Heart right ventricle (tissue), 16 donors: ENCODE measurements at regions not wholly inside any gene's neighbourhood (a gene's known extent, or its start where the extent isn't known, plus 50 kb on each side); places are given as distances from the start of the nearest gene placed in this dataset.

ENCODE experiments used
- ATAC-seq, 8 donors: fragments of 200-7000 bp; cut with Tn5 transposase; one replicate each; pipeline ENCODE4 v1.9.1; 2020; ENCODE audit warnings: mild to moderate bottlenecking in 8 of 8, moderate library complexity in 8 of 8, moderate number of reproducible peaks in 1 of 8
- DNase-seq, 2 donors: peaks; one replicate each; pipeline ENCODE4 v3.0.0-alpha.2; 2020
- H3K27ac ChIP-seq, 10 donors: fragments of 200-600 bp; sonication (generic) in 2 of 10; one replicate each; pipeline versions ENCODE4 v1.5.0 to v1.8.0; 2020 to 2022; ENCODE audit warnings: mild to moderate bottlenecking in 3 of 10
- H3K27me3 ChIP-seq, 7 donors: fragments of 200-600 bp; one replicate each; pipeline ENCODE4 v1.8.0; 2021 to 2022; ENCODE audit warnings: mild to moderate bottlenecking in 2 of 7
- H3K36me3 ChIP-seq, 9 donors: fragments of 200-600 bp; sonication (generic) in 1 of 9; one replicate each; pipeline versions ENCODE4 v1.5.0 to v1.8.0; 2020 to 2022; ENCODE audit warnings: mild to moderate bottlenecking in 2 of 9
- H3K4me1 ChIP-seq, 9 donors: fragments of 200-600 bp; sonication (generic) in 1 of 9; one replicate each; pipeline versions ENCODE4 v1.5.0 to v1.8.0; 2020 to 2022; ENCODE audit warnings: mild to moderate bottlenecking in 4 of 9
- H3K4me3 ChIP-seq, 10 donors: fragments of 200-600 bp; sonication (generic) in 2 of 10; one replicate each; pipeline versions ENCODE4 v1.5.0 to v1.8.0; 2020 to 2022; ENCODE audit warnings: mild to moderate bottlenecking in 7 of 10, moderate library complexity in 2 of 10
- H3K9me3 ChIP-seq, 11 donors: fragments of 200-600 bp in 10 of 11; sonication (generic) in 2 of 11; one replicate each; pipeline versions ENCODE4 v1.5.0 to v1.8.0; 2013 to 2022; ENCODE audit warnings: mild to moderate bottlenecking in 2 of 11, control low read depth in 1 of 11, moderate library complexity in 1 of 11
- WGBS, 2 donors: extraction: QIAGEN DNeasy Blood & Tissue Kit; methylation state at CpG; one replicate each; pipeline ENCODE4 v1.1.7; 2013; ENCODE audit warnings: inconsistent platforms in 1 of 2; 5-methylcytosine and 5-hydroxymethylcytosine counted together
- intact Hi-C, 10 donors: fragments of 100-400 bp; cut with DNase I; formaldehyde crosslinking; loops; one replicate each; pipeline versions ENCODE4 v1.11.1 to v1.14.2; 2022
- TF ChIP-seq, protein P1 (sequence below), 9 donors: fragments of 200-600 bp; sonication (generic) in 2 of 9; IDR thresholded peaks; one replicate each; pipeline versions ENCODE4 v1.5.0 to v1.8.0; 2021 to 2022; ENCODE audit warnings: antibody characterized with exemption in 9 of 9, mild to moderate bottlenecking in 5 of 9, moderate library complexity in 1 of 9
- donor health status: Arrhythmogenic right ventricular cardiomyopathy.
- donor health status: ischemic (EF 13 %, LVEDD 7.1; RV severe dilation, severe dysfunction).
- donor health status: healthy with polysubstance abuse.
- donor health status: DM: no; HTN: yes; CAD: no.
- donor health status: DM: no; HTN: no; CAD: no.
- donor health status: ischemic (EF 25% LVEDD 6.9; RV normal size, moderate dysfunction).
- donor health status: ischemic (EF 25% LVEDD 5.7; RV mildly dilated, moderate dysfunction).
- donor health status: healthy.
- donor health status: DM: yes; HTN: yes; CAD: no.
- donor health status: Ischemic cardiomyopathy.
- donor health status: ischemic (EF 35%, LVEDD 5.7; RV mildly dilated, moderate dysfunction).
- donor health status: nonischemic (EF 11% LVEDD 7.7; RV severe dilation, severe dysfunction).
- donor health status: DM: yes; HTN: yes; CAD: no.
- donor health status: PGD.
- donor health status: ischemic (EF 29% LVEDD 5.4; RV normal size, mild dysfunction).
- donor health status: nonischemic (EF 23%, LVEDD 6.1; RV moderate dilation, normal function).

DNA sequence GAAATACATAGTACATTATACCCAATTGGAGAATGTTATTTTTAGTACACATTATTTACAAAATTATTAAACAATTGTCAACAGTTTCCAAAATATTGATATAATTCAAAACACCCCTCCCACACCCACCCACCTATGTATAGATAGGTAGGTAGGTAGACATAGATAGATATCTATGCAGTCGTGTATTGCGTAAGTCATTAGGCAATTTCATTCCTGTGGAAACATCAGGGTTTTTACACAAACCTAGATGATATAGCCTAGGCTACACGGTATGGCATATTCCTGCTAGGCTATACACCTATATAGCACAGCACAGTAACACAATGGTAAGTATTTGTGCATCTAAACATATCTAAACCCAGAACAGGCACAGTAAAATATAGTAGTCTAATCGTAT is 377.3 kb downstream of the ANXA1 start:
- H3K27ac ChIP-seq: no peak overlapping the region
- no peak for DNase-seq
- no peaks in the 10 kb centered on the region for H3K27me3 ChIP-seq
- intact Hi-C loops: no loop called here
- H3K4me3 ChIP-seq: no peak overlapping the region
- no peaks in the 10 kb centered on the region for H3K4me1 ChIP-seq
- peaks cover 0 to 9% (median 0%) of the 10 kb centered on the region in 11 donors for H3K9me3 ChIP-seq
- WGBS, 2 donors: 83 to 91% methylated on average over 4 of the region's 4 CpGs
- no peaks in the 10 kb centered on the region for H3K36me3 ChIP-seq
- no peak for ATAC-seq
- TF ChIP-seq, protein P1, sequence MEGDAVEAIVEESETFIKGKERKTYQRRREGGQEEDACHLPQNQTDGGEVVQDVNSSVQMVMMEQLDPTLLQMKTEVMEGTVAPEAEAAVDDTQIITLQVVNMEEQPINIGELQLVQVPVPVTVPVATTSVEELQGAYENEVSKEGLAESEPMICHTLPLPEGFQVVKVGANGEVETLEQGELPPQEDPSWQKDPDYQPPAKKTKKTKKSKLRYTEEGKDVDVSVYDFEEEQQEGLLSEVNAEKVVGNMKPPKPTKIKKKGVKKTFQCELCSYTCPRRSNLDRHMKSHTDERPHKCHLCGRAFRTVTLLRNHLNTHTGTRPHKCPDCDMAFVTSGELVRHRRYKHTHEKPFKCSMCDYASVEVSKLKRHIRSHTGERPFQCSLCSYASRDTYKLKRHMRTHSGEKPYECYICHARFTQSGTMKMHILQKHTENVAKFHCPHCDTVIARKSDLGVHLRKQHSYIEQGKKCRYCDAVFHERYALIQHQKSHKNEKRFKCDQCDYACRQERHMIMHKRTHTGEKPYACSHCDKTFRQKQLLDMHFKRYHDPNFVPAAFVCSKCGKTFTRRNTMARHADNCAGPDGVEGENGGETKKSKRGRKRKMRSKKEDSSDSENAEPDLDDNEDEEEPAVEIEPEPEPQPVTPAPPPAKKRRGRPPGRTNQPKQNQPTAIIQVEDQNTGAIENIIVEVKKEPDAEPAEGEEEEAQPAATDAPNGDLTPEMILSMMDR (IDR thresholded peaks at IDR 0.05): no peak

DNA sequence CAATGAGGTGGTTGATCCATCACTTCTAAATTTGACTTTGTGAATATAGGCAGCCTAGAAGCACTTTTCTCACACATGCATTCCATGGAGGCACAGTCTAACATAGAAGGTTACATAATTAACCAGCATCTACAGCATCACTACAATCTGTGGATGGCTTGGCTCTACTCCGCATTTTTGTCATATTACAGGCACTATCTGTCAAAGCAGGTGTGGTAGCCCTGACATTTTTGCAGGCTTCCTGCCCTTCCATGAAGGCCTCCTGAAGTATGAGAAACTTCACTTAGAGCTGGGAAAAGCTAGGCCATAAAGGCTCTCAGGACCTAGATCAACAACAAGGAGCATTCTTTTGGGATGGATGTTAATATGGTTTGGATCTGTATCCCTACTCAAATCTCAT is 378.0 kb downstream of the ANXA1 start:
- no peaks in the 10 kb centered on the region for H3K36me3 ChIP-seq
- H3K27me3 ChIP-seq: no peaks in the 10 kb centered on the region
- ATAC-seq (no peak), DNase-seq (no peak)
- intact Hi-C loops: loop anchor here in 1 of 10 donors (10.0 kb wide), 1 partner anchor 55 kb away; no protein-coding TSS in a partner anchor
- H3K9me3 ChIP-seq: peaks cover 0 to 9% (median 0%) of the 10 kb centered on the region in 11 donors
- H3K4me1 ChIP-seq: no peaks in the 10 kb centered on the region
- TF ChIP-seq, protein P1 (IDR thresholded peaks at IDR 0.05): no peak
- 85 to 97% methylated on average over 1 of the region's 1 CpG for WGBS, 2 donors
- no peak overlapping the region for H3K4me3 ChIP-seq
- no peak overlapping the region for H3K27ac ChIP-seq

DNA sequence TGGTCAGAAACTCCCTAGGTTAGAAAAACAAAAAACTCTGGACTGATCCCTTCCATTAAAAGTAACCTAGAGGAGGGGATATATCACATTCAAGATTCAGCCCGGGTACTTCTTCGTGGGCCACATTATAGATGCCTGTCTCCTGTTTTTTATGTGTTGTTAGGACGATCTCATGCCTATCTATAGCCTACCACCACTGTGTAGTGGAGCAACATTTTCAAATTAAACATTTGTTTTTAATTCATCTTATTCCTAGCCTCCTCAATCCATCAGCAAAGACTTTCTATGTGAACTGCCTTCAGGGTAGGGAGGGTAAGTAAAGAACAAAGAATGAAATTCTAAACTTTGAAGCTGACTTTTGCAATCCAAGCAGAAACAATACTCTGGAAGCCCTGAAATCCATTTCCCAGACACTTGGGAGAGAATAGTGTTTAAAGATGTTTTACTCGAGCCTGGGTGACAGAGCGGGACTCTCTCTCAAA is 379.4 kb downstream of the ANXA1 start:
- H3K36me3 ChIP-seq: no peaks in the 10 kb centered on the region
- intact Hi-C loops: loop anchor here in 1 of 10 donors (10.0 kb wide), 1 partner anchor 56 kb away; no protein-coding TSS in a partner anchor
- H3K27ac ChIP-seq: no peak overlapping the region
- H3K27me3 ChIP-seq: no peaks in the 10 kb centered on the region
- H3K4me3 ChIP-seq: no peak overlapping the region
- 83 to 91% methylated on average over 5 of the region's 5 CpGs for WGBS, 2 donors
- ATAC-seq: no peak
- peaks cover 0 to 9% (median 0%) of the 10 kb centered on the region in 11 donors for H3K9me3 ChIP-seq
- TF ChIP-seq, protein P1 (IDR thresholded peaks at IDR 0.05): no peak
- DNase-seq: no peak
- H3K4me1 ChIP-seq: no peaks in the 10 kb centered on the region

DNA sequence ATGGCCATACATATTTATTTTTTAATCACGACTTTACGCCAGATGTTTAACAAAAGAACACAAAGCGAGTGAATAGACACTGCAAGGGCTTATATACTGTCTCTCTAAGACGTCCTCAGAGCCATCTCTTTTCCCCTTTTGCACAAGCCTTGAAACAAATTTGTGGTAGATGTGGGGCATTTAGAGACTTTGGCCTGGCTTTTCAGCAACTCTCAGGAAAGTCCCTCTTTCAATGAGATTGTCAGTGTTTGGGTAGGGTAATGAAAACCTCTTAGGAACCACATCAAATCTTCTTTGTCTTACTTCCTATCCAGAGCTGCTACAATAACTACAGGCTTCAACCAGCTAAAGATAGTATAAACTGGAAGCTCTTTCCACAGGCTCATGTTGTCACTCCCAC is 380.0 kb downstream of the ANXA1 start:
- no peaks in the 10 kb centered on the region for H3K4me1 ChIP-seq
- no peaks in the 10 kb centered on the region for H3K27me3 ChIP-seq
- H3K27ac ChIP-seq: no peak overlapping the region
- WGBS, 2 donors: 50 to 55% methylated on average over 4 of the region's 4 CpGs
- TF ChIP-seq, protein P1 (IDR thresholded peaks at IDR 0.05): no peak
- H3K4me3 ChIP-seq: no peak overlapping the region
- DNase-seq (no peak), ATAC-seq (no peak)
- H3K36me3 ChIP-seq: no peaks in the 10 kb centered on the region
- intact Hi-C loops: loop anchor here in 1 of 10 donors (10.0 kb wide), 1 partner anchor 57 kb away; no protein-coding TSS in a partner anchor
- peaks cover 0 to 9% (median 0%) of the 10 kb centered on the region in 11 donors for H3K9me3 ChIP-seq
